MM.1S (cell line): ENCODE measurements at regions not wholly inside any gene's neighbourhood (a gene's known extent, or its start where the extent isn't known, plus 50 kb on each side); places are given as distances from the start of the nearest gene placed in this dataset.

Source experiments
- CTCF ChIP-seq: fragments of 300-600 bp; sonication (generic); IDR thresholded peaks from 2 replicates; pipeline ENCODE4 v1.5.1; 2016; ENCODE audit warnings: antibody characterized with exemption, low read length, mixed read lengths
- EZH2 ChIP-seq: fragments of 300-600 bp; sonication (generic); optimal IDR thresholded peaks from 2 replicates; pipeline ENCODE3; 2017; ENCODE audit warnings: low read depth, mild to moderate bottlenecking, antibody characterized with exemption, low read length, mixed read lengths
- EZH2phosphoT487 ChIP-seq: fragments of 300-600 bp; sonication (generic); IDR thresholded peaks from 2 replicates; pipeline ENCODE4 v1.6.1; 2018; ENCODE audit warnings: antibody characterized with exemption, low read length

DNA sequence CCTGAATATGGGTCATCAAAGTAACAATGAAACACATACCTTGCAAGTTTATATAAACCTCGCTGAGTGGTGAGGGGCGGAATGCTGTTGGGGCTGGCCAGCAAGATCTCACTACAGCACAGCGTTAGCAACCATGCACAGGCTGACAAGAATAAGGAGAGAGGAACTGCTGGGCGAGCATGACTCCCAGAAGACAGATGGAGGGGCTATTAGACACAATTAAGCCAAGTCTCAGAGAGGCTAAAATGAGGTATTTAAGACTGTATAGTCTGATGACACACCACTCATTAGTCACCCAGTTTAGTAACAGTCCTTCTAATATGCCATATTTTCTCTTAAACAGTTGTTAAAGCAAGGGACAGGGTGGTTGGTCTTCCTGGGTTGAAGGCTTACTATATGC, 340.2 kb upstream of the NR5A2 start:
- TF ChIP-seq CTCF (no peak), EZH2 (no peak), EZH2phosphoT487 (no peak)
